ENCODE measurements at regions not wholly inside any gene's neighbourhood (a gene's known extent, or its start where the extent isn't known, plus 50 kb on each side); places are given as distances from the start of the nearest gene placed in this dataset.

DNA sequence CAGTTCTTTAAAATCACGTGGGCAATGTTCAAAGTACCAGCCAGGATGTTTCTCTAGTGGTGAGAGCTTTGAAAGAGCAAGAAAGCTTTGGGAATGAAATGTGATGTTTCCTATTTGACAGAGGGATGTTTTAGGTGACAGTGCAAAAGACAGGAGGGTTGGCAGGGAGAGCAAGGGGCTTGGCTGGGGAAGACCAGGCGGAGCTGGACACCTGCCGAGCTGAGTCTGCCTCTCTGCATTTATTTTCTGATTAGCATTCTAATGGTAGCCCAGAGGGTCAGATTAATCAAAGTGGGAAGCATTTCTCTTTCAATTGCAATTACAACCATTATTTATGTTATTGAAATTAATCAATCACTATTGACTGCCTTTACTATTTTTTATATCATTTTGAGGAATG lies 145.4 kb upstream of the RAB12 start:
- TF ChIP-seq, protein P1, sequence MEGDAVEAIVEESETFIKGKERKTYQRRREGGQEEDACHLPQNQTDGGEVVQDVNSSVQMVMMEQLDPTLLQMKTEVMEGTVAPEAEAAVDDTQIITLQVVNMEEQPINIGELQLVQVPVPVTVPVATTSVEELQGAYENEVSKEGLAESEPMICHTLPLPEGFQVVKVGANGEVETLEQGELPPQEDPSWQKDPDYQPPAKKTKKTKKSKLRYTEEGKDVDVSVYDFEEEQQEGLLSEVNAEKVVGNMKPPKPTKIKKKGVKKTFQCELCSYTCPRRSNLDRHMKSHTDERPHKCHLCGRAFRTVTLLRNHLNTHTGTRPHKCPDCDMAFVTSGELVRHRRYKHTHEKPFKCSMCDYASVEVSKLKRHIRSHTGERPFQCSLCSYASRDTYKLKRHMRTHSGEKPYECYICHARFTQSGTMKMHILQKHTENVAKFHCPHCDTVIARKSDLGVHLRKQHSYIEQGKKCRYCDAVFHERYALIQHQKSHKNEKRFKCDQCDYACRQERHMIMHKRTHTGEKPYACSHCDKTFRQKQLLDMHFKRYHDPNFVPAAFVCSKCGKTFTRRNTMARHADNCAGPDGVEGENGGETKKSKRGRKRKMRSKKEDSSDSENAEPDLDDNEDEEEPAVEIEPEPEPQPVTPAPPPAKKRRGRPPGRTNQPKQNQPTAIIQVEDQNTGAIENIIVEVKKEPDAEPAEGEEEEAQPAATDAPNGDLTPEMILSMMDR (IDR thresholded peaks at IDR 0.05) = no peak
- TF ChIP-seq POLR2A (IDR thresholded peaks at IDR 0.05) = no peak
- no peak for TF ChIP-seq POLR2AphosphoS5 (IDR thresholded peaks at IDR 0.05)

Measured in breast epithelium (tissue), 3 donors.